K562 (cell line): ENCODE measurements at regions not wholly inside any gene's neighbourhood (a gene's known extent, or its start where the extent isn't known, plus 50 kb on each side); places are given as distances from the start of the nearest gene placed in this dataset.

Source experiments
- ATAC-seq: fragments of 200-7000 bp; cut with Tn5 transposase; 3 replicates; pipeline ENCODE4 v1.9.1; 2020; ENCODE audit warnings: moderate library complexity
- BruUV-seq: library from RNA; stranded (reverse); fragments of 400-500 nt; replicated peaks from 2 replicates; lab custom pipeline; 2021; lab: Mats Ljungman, UMichigan
- CTCF ChIA-PET: fragments of 300-600 bp; formaldehyde crosslinking; extraction: SDS; loops from one replicate; lab custom pipeline; 2021; ENCODE audit warnings: low intra/inter-chr PET ratio; lab: Yijun Ruan, JAX
- POLR2A ChIA-PET: fragments of 300-600, 350-650 bp; sonication (Branson Sonifier 250); formaldehyde crosslinking; extraction: SDS; loops from one replicate; lab custom pipeline; 2021; ENCODE audit warnings: antibody characterized with exemption, inconsistent platforms; lab: Yijun Ruan, JAX
- DNase-seq, 4 experiments: peaks; one replicate each; pipeline versions ENCODE4 v3.0.0 to v3.0.0-alpha.2; 2011 to 2018; ENCODE audit warnings: low spot score in 3 of 4, mixed read lengths in 3 of 4; ENCODE audit errors: extremely low read depth in 1 of 4
- FAIRE-seq: peaks from 2 replicates; lab custom pipeline; 2011; peaks lifted over from hg19 to GRCh38; lab: Jason Lieb, UNC
- H2AFZ ChIP-seq: 2 replicates; pipeline ENCODE4 v1.6.0; 2011; ENCODE audit warnings: low read depth, low read length, control low read depth, inconsistent platforms
- H3K27ac ChIP-seq: fragments of 200-600 bp; 3 replicates; pipeline ENCODE4 v1.8.0; 2011; ENCODE audit warnings: low read depth, mild to moderate bottlenecking, control low read depth, inconsistent platforms, low read length, moderate library complexity, mixed read lengths; ENCODE audit errors: extremely low read depth
- H3K27me3 ChIP-seq, 2 experiments: fragments of 300-600 bp in 1 of 2; 2 replicates in 1 of 2; 3 replicates in 1 of 2; pipeline versions ENCODE4 v1.6.0 to v1.8.0; 2011; ENCODE audit warnings: inconsistent platforms in 2 of 2, low read length in 2 of 2, mild to moderate bottlenecking in 1 of 2, mixed read lengths in 1 of 2, moderate library complexity in 1 of 2; ENCODE audit not compliant: control insufficient read depth in 2 of 2, insufficient read depth in 2 of 2
- H3K36me3 ChIP-seq: fragments of 300-600 bp; 3 replicates; pipeline ENCODE4 v1.8.0; 2011; ENCODE audit warnings: mild to moderate bottlenecking, low read length, inconsistent platforms; ENCODE audit not compliant: control insufficient read depth, insufficient read depth
- H3K4me1 ChIP-seq, 2 experiments: fragments of 200-600 bp in 1 of 2; replicated peaks in 1 of 2; 2 replicates in 1 of 2; 3 replicates in 1 of 2; pipeline versions ENCODE4 v1.5.1 to v1.8.0; 2011; ENCODE audit warnings: inconsistent platforms in 2 of 2, low read length in 2 of 2, mild to moderate bottlenecking in 1 of 2, mixed read lengths in 1 of 2, moderate library complexity in 1 of 2; ENCODE audit not compliant: control insufficient read depth in 2 of 2, insufficient read depth in 2 of 2
- H3K4me2 ChIP-seq: 2 replicates; pipeline ENCODE4 v1.6.1; 2011; ENCODE audit warnings: low read length, control low read depth, inconsistent platforms, mixed read lengths; ENCODE audit not compliant: insufficient read depth
- H3K4me3 ChIP-seq: fragments of 200-600 bp; sonication (generic), shearing (Covaris generic); 2 replicates; pipeline ENCODE4 v1.5.1; 2016; ENCODE audit warnings: control low read depth, inconsistent platforms
- H3K79me2 ChIP-seq: fragments of 200-600 bp; 3 replicates; pipeline ENCODE4 v1.8.0; 2011; ENCODE audit warnings: low read length, inconsistent platforms; ENCODE audit not compliant: control insufficient read depth, insufficient read depth
- H3K9ac ChIP-seq, 2 experiments: 2 replicates each; pipeline versions ENCODE4 v1.6.0 to v1.6.1; 2011; ENCODE audit warnings: low read depth in 2 of 2, low read length in 2 of 2, control low read depth in 1 of 2, inconsistent platforms in 1 of 2, mild to moderate bottlenecking in 1 of 2, mixed read lengths in 1 of 2; ENCODE audit not compliant: insufficient read depth in 1 of 2
- H3K9me1 ChIP-seq: one replicate; pipeline ENCODE4 v1.6.0; 2011; ENCODE audit warnings: inconsistent platforms, mild to moderate bottlenecking, low read length, moderate library complexity; ENCODE audit not compliant: control insufficient read depth, insufficient read depth
- H3K9me3 ChIP-seq: replicated peaks from 2 replicates; pipeline ENCODE4 v1.5.1; 2011; ENCODE audit warnings: low read depth, low read length, inconsistent platforms; ENCODE audit not compliant: control insufficient read depth, insufficient read depth
- H4K20me1 ChIP-seq: replicated peaks from 2 replicates; pipeline ENCODE4 v1.6.1; 2011; ENCODE audit warnings: low read length, inconsistent platforms, mixed read lengths; ENCODE audit not compliant: control insufficient read depth, insufficient read depth
- ATF4 ChIP-seq: fragments of 450-650 bp; formaldehyde crosslinking; IDR thresholded peaks from 2 replicates; pipeline ENCODE4 v1.4.0; 2022; ENCODE audit warnings: mild to moderate bottlenecking, moderate library complexity
- CBFA2T2 ChIP-seq: fragments of 450-650 bp; conservative IDR thresholded peaks from 2 replicates; pipeline ENCODE4 v1.6.1; 2017; ENCODE audit warnings: mild to moderate bottlenecking
- GATAD2A ChIP-seq: fragments of 450-650 bp; IDR thresholded peaks from 2 replicates; pipeline ENCODE4 v1.6.1; 2017
- HCFC1 ChIP-seq: IDR thresholded peaks from 2 replicates; pipeline ENCODE4 v1.6.1; 2012; ENCODE audit warnings: low read depth, low read length, improper control_type of control experiment
- IRF2 ChIP-seq: sonication (generic); formaldehyde crosslinking; IDR thresholded peaks from 2 replicates; pipeline ENCODE4 v1.8.1; 2022; ENCODE audit warnings: mild to moderate bottlenecking, missing genetic modification reagents
- PREB ChIP-seq: sonication (generic); formaldehyde crosslinking; IDR thresholded peaks from 2 replicates; pipeline ENCODE4 v1.8.1; 2023; ENCODE audit warnings: mild to moderate bottlenecking, missing genetic modification reagents
- RBM17 ChIP-seq: fragments of 200-400 bp; formaldehyde crosslinking; IDR thresholded peaks from 2 replicates; pipeline ENCODE4 v1.6.1; 2017; ENCODE audit warnings: low read depth, mild to moderate bottlenecking, low read length, borderline replicate concordance
- RFX1 ChIP-seq: fragments of 450-650 bp; IDR thresholded peaks from 2 replicates; pipeline ENCODE4 v1.6.1; 2016; ENCODE audit warnings: mild to moderate bottlenecking, moderate library complexity
- TAF9B ChIP-seq: fragments of 450-650 bp; IDR thresholded peaks from 2 replicates; pipeline ENCODE4 v1.6.1; 2018; ENCODE audit warnings: mild to moderate bottlenecking; ENCODE audit not compliant: partially characterized antibody
- ZNF609 ChIP-seq: sonication (generic); formaldehyde crosslinking; IDR thresholded peaks from 2 replicates; pipeline ENCODE4 v1.8.1; 2023; ENCODE audit warnings: missing genetic modification reagents, mild to moderate bottlenecking, borderline replicate concordance
- WGBS: fragments of 100-300 bp; shearing (Covaris generic); methylation state at CpG from one replicate; pipeline ENCODE4 v1.1.6; 2016; ENCODE audit warnings: low coverage, mixed read lengths; ENCODE audit not compliant: insufficient coverage; ENCODE audit errors: missing lambda C conversion rate; 5-methylcytosine and 5-hydroxymethylcytosine counted together
- in situ Hi-C: fragments of 300-500 bp; cut with MboI; formaldehyde crosslinking; loops from 4 replicates; pipeline ENCODE4 v1.15.0; 2018; ENCODE audit warnings: inconsistent platforms, mixed read lengths
- intact Hi-C: fragments of 100-400 bp; cut with micrococcal nuclease; formaldehyde crosslinking; loops from 2 replicates; pipeline ENCODE4 v1.14.2; 2022

- TF ChIP-seq RFX1 (no peak), GATAD2A (no peak), ZNF609 (no peak), RBM17 (no peak), TAF9B (no peak), CBFA2T2 (no peak)
- TF ChIP-seq, all 486 proteins: peak for 0
These were observed 156.5 kb upstream of the SPRY2 start (continued) for GRCh38 chr13:80497439-80497838.

GRCh38 chr13:80496721-80497397 is 155.9 kb upstream of the SPRY2 start:
- no peaks in the 10 kb centered on the region for H3K9me1 ChIP-seq
- no peaks in the 10 kb centered on the region for H3K36me3 ChIP-seq
- H2AFZ ChIP-seq, result no peak overlapping the region
- ChIA-PET POLR2A (no interaction called here), CTCF (no interaction called here)
- no peaks in the 10 kb centered on the region for H3K9me3 ChIP-seq
- WGBS, result 1% methylated on average over 5 of the region's 5 CpGs
- H3K4me2 ChIP-seq, result no peak overlapping the region
- no peaks in the 10 kb centered on the region for H3K27me3 ChIP-seq
- ATAC-seq (no peak), FAIRE-seq (no peak), DNase-seq (no peak)
- no TSS peak for BruUV-seq
- no peaks in the 10 kb centered on the region for H4K20me1 ChIP-seq
- H3K79me2 ChIP-seq, result no peaks in the 10 kb centered on the region
- in situ Hi-C loops (no loop called here), intact Hi-C loops (no loop called here)
- no peaks in the 10 kb centered on the region for H3K4me1 ChIP-seq
- no peak overlapping the region for H3K27ac ChIP-seq
- TF ChIP-seq ATF4 (CRISPR knock-in tag) (no peak), IRF2 (CRISPR knock-in tag) (no peak), PREB (CRISPR knock-in tag) (no peak), HCFC1 (no peak)
- H3K4me3 ChIP-seq, result no peak overlapping the region
- H3K9ac ChIP-seq, result no peak overlapping the region
